ENCODE measurements at regions not wholly inside any gene's neighbourhood (a gene's known extent, or its start where the extent isn't known, plus 50 kb on each side); places are given as distances from the start of the nearest gene placed in this dataset.

GRCh38 chr2:38439863-38440262, 62.8 kb upstream of the ATL2 start:
- TF ChIP-seq SP1 (IDR thresholded peaks at IDR 0.05), result no peak
- TF ChIP-seq SUZ12 (IDR thresholded peaks at IDR 0.05), result no peak
- no peak for TF ChIP-seq CTBP1 (IDR thresholded peaks at IDR 0.05; ENCODE audit: borderline replicate concordance)
- TF ChIP-seq BHLHE40 (IDR thresholded peaks at IDR 0.05; ENCODE audit: borderline replicate concordance), result no peak
- TF ChIP-seq L3MBTL2 (conservative IDR thresholded peaks at IDR 0.05), result no peak
- no peak for TF ChIP-seq FOXK2 (IDR thresholded peaks at IDR 0.05)
- no peak for TF ChIP-seq PKNOX1 (IDR thresholded peaks at IDR 0.05)
- no peak for TF ChIP-seq FOXM1 (IDR thresholded peaks at IDR 0.05; ENCODE audit: borderline replicate concordance)
- no peak for TF ChIP-seq LEF1 (IDR thresholded peaks at IDR 0.05; ENCODE audit: borderline replicate concordance)
- TF ChIP-seq ARNT (IDR thresholded peaks at IDR 0.05), result no peak
- TF ChIP-seq ZNF384 (IDR thresholded peaks at IDR 0.05), result no peak
- TF ChIP-seq FOXA1 (IDR thresholded peaks at IDR 0.05), result no peak
- TF ChIP-seq HDGF (IDR thresholded peaks at IDR 0.05; ENCODE audit: borderline replicate concordance), result no peak
- no peak for TF ChIP-seq NFRKB (IDR thresholded peaks at IDR 0.05)

Data from HEK293T (cell line).